ENCODE measurements at regions not wholly inside any gene's neighbourhood (a gene's known extent, or its start where the extent isn't known, plus 50 kb on each side); places are given as distances from the start of the nearest gene placed in this dataset.

GRCh38 chr20:52399352-52399751, 207.8 kb upstream of the ZFP64 start:
- no peak for DNase-seq (ENCODE audit: low spot score)

DNA sequence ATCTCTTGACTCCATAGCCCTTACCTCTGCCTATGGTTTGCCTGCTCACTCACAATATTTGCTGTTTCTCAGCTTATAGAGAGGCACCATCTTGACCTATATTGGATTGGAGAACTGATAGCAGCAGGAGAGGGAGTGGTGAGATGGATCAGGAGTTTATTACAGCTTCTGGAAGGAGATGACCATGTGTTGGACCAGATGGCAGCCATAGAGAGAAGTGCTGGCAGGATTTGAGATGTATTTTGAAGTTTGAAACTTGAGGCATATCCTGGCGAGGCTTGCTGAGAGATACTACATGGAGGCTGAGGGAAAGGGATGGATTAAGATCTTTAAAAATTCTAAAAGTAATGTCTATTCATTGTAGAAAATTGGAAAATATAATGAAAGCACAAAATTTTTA, 198.0 kb upstream of the ZFP64 start:
- DNase-seq (ENCODE audit: low spot score), result no peak

DNA sequence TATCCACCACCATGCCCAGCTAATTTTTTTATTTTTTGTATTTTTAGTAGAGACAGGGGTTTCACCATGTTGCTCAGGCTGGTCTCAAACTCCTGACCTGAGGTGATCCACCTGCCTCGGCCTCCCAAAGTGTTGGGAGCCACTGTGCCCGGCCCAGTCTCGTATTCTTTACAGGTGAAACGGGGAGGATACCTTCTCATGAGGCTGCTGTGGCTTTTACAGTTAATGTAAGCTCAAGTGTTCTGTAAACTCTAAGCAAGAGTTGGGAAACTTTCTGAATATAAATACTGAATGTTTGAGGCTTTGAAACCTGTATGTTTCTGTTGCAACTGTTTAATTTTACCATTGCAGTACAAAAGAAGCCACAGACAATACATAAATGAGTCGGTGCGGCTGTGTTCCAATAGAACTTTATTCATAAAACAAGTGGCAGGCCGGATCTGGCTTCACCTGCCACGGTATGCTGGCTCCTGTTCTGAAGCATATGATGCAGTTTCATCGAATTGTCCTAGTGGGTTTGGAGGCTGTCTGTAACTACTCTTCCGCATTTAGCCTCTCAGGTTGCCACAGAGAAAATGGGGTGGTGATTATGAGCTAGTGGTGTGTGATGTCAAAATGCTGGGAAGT, 192.5 kb upstream of the ZFP64 start:
- no peak for DNase-seq (ENCODE audit: low spot score)

DNA sequence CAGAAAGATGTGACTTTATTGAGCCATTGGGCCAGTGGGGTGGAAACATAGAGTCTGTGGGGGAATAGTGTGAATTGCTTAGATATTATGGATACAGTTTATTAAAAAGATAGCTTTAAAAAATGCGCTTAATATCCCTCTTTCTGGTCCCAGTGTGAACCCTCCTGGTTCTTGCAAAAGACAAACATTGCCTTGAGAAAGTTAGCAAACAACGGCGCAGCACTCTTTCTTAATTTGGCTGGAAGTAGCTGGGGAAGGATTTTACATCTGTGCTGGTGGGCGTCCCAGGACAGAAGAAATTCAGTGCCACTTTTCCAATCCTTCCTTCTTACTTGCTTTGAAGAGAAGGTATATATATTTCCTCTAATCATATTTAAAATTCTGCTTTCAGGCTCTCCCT, 191.4 kb upstream of the ZFP64 start:
- DNase-seq (ENCODE audit: low spot score), result no peak

DNA sequence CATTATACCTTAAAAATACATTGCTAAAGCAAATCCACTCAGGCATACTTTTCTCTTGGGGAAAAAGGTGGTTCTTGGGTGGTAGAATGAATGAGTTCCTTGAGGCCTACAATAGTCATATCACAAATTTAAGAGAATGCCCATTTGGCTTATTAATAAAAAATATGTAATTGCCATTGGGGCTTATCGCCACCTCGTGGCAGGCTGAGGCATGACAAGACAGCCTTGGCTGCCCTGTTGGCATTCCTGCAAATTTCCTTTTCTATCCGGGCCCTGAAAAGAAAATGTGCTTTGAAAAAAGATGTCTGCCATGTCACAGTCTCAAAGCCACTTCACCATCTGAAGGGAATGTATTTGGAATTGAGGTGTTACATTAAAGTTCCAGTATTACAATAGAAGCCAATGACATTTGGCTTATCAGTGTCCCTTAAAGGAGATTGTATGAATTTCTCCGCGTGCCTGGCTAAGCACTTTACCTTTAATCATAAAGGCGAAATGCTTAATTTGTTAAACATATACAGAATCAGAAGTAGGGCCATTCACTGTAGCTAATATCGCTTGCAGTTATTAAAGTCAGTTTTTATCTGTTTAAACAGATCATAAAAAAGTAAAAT, 188.3 kb upstream of the ZFP64 start:
- peak; percentile 28 for DNase-seq (ENCODE audit: low spot score)

- no peak for DNase-seq (ENCODE audit: low spot score)
Observed at GRCh38 chr20:52372169-52372568, 180.6 kb upstream of the ZFP64 start.

DNA sequence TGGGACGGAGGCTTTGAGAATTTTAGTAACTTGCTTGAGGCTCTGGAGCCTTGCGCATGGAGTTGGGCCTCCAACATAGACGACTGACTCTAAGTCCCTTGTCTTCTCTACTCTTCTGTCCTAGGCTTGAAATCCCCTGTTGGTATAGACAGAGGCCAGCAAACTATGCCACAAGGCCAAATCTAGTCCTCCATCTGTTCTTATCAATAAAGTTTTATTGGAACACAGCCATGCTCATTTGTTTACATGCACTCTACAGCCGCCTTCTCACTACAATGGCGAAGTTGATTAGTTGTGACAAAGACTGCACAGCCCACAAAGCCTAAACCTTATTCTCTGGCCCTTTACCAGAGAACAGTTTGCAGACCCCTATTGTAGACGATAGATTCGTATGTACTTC, 174.1 kb upstream of the ZFP64 start:
- no peak for DNase-seq (ENCODE audit: low spot score)

- DNase-seq (ENCODE audit: low spot score), result no peak
Observed at GRCh38 chr20:52364405-52364804, 172.8 kb upstream of the ZFP64 start.

GRCh38 chr20:52361650-52362049, 170.1 kb upstream of the ZFP64 start:
- DNase-seq (ENCODE audit: low spot score), result no peak

DNA sequence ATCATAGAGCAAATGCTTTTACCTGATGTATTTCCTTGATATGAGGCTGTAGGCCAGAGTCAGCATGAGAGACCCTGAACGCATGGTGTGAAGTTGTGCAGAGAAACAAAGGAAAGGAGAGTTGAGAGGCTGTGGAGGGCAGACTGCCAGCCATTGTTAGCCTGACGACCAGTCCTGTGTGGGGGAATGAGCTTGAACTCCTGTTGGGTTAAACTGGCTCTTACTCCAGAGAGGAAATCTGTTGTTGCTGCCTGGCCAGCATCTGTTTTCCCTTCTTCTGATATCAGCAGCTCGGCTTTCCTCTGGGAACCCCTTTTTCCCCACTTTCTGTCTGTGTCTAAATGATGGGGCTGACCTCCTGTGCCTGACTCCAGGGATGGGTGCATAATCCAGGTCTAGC, 158.2 kb upstream of the ZFP64 start:
- DNase-seq (ENCODE audit: low spot score), result no peak

DNA sequence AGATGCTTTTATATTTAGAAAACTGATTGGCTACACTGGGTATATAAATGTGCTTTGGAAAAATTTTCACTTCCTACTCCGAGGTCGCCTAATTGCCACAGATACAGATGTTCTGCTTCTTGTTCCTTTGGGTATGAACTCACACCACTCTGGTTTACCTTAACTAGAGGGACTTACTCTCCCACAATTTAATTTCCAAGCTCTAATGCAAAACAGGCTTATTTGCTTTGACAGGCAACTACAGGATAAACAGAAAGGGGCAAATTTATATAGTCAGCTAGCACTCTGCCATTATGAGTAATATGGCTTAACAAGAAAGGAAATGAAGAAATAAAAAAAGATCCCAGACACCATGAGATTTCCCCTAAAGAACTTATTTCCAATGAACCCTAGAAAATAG, 156.9 kb upstream of the ZFP64 start:
- DNase-seq (ENCODE audit: low spot score), result no peak

- DNase-seq (ENCODE audit: low spot score), result no peak
Observed at GRCh38 chr20:52346797-52347196, 155.2 kb upstream of the ZFP64 start.

DNA sequence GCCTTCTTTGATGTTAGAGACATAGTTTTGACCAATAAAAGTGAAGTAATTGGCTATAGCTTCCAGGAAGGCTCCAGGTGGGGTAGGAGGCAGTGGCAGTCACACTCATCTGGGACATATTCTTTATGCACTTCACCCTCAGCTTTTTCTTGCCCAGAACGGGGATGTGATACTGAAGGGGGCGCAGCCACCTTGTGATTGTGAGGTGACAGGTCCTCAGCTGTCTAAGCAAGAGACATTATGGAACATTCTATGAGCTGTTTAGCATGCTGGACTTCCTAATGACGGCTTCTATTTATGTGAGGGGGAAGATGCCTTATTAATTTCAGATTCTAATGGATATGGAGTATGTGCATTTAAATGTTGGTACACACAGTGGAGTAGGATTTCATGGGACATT, 151.3 kb upstream of the ZFP64 start:
- DNase-seq (ENCODE audit: low spot score), result no peak

DNA sequence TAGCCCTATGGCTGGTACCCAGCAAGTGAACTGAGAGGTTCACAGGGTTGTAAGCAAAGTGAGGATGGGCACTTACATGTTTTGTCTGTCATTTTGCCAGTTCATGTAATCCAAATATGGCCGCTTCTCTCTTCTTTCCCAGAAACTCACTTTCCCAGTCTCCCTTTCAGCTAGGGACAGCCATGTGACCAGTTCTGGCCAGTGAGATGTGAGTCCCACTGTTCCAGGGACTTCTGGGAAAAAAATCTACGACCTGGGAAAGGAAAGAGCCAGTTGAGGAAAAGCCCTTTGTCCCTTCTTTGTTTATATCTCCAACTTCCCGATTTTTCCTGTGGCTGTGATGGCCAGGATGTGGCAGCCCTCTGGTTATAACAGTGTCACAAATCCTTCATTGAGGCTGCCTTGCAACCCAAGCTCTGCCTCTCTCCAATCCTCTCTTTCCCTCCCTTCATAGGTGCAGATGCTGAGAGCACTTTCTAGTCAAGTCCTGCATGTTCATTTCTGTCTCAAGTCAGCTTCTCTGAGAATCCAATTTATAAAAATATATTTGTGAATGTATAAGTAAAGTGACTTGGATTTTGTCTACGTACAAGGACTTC, 148.6 kb upstream of the ZFP64 start:
- DNase-seq (ENCODE audit: low spot score), result no peak

GRCh38 chr20:52332649-52333250, 141.2 kb upstream of the ZFP64 start:
- no peak for DNase-seq (ENCODE audit: low spot score)

DNA sequence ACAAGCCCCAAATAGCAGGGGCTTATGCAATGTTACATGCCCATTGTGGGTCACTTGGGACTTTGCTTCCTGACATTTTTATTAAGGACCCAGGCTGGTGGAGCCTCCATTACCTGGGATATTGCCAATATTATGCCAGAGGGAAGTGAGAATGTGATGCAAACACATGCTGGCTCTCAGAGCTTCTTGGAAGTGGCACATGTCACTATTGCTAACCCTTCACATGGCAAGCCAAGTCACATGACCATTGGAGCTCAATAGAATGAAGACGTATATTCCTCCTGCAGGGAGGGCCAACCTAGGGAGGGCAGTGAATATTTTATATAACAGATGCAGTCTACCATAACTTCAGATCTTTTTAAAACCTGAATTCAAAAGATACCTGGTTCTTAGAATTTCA, 140.7 kb upstream of the ZFP64 start:
- DNase-seq (ENCODE audit: low spot score), result no peak

- DNase-seq (ENCODE audit: low spot score), result no peak
Observed at GRCh38 chr20:52331655-52332054, 140.1 kb upstream of the ZFP64 start.

DNA sequence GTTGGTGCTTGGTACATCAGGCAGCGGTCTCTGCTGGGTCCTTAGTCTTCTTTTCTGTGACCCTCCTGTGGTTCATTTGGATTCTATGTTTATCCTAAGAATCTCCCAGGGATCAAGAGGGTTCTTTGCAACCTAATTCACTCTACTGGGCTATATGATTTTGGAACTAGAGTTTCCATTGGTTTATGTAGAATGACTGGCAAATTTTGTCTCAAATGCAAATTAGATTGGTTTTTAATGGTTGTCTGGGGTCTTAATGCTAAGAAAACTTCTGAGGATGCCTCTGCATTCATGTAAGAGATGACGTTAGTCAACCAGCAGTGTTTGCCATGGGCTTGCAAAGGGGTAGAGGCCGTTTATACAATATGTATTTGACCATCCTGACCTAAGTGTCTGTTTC, 129.8 kb upstream of the ZFP64 start:
- no peak for DNase-seq (ENCODE audit: low spot score)

DNA sequence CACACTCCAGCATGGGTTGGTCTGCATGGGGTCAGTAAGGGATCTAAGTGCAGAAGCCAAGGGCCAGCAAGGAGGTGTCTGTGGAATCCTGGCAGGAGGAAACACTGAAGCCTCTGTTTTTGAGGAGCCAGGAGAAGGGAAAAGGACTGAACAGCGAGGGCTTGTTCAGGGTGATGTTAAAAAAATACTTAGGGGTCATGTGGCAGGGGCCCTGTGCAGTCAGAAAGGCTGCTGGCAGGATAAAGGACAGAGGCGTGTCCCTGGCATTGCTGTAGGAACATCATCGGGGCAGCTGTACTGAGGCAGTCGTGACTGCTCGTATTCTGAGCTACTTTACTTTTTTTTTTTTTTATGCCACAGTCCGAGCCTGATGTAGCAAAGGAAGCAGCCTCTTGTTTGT, 127.1 kb upstream of the ZFP64 start:
- DNase-seq (ENCODE audit: low spot score), result no peak

GRCh38 chr20:52313341-52313963, 121.9 kb upstream of the ZFP64 start:
- no peak for DNase-seq (ENCODE audit: low spot score)

DNA sequence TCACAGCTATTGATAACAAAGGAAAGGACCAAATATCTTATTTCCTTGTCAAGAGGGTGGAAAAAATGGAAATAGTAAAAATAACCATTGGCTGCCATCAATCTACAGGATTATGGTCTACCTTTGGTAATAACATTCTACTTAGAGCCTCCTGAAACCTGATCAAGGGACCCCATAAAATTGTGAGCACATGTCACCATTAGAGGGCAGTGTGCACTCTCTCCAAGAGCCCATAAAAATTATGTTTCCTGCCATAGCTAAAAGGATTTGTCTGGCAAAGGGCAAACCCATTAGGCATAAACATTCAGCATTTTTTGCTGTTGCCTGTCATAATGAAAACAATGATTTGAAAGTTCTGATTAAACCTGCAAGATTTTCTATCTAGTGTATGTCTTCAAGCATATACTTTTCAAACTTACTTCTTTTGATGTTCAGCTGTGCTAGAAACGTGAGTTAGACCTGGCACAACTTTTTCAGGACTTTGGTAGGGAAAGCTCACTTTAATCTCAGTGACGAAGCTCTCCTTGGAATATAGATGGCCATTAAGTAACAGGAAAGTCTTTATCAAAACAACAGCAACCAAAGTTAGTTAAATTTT, 120.7 kb upstream of the ZFP64 start:
- DNase-seq (ENCODE audit: low spot score), result peak; percentile 36

DNA sequence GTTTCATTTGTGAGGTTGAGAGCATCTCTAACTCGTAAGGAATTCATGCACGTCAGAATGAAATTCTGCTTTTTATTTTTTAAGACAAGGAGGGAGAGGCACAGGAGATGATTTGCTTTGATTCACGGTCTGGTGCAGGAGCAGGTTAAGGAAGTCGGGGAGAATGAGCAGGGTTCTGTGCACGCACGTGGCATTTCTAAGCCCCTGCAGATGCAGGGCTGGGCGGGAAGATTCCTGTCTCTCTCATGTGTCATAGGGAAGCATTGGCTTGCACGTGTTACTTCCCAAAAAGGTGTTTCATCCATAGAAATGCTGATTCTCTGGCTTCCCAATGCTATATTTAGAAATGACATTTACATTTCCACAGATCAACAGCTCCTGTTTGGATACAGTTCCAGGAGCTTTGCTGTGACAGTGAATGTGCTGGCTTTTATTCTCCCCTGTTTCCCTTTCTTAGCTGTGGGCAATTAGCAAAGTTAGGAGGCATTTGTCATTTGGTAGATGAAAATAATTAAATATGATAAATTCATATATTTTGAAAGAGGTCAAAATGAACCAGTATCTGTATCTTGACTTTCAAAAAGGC, 119.7 kb upstream of the ZFP64 start:
- no peak for DNase-seq (ENCODE audit: low spot score)

Measured in germinal center (tissue), 1 donor.